Fibroblast of lung (primary cell): ENCODE measurements at regions not wholly inside any gene's neighbourhood (a gene's known extent, or its start where the extent isn't known, plus 50 kb on each side); places are given as distances from the start of the nearest gene placed in this dataset.
"Not testable (repeated sequence)": the region's sequence is repeated elsewhere in the genome, so short reads cannot be mapped to it uniquely, and the experiment has no call there.

Experiments used
- DNase-seq, 2 donors: peaks; one replicate each; pipeline versions ENCODE4 v3.0.0 to v3.0.0-alpha.2; 2010; ENCODE audit warnings: low read depth in 2 of 2
- H2AFZ ChIP-seq: 2 replicates; pipeline ENCODE4 v1.5.1; 2012; ENCODE audit warnings: low read length, control low read depth, inconsistent platforms
- H3K27ac ChIP-seq: 2 replicates; pipeline ENCODE4 v1.5.1; 2011; ENCODE audit warnings: low read length, control low read depth; ENCODE audit not compliant: insufficient read depth
- H3K27me3 ChIP-seq: 2 replicates; pipeline ENCODE4 v1.5.1; 2011; ENCODE audit warnings: mild to moderate bottlenecking, low read length; ENCODE audit not compliant: control insufficient read depth, insufficient read depth
- H3K36me3 ChIP-seq: 2 replicates; pipeline ENCODE4 v1.5.1; 2011; ENCODE audit warnings: low read length; ENCODE audit not compliant: control insufficient read depth, insufficient read depth
- H3K4me1 ChIP-seq: 2 replicates; pipeline ENCODE4 v1.5.1; 2011; ENCODE audit warnings: low read length; ENCODE audit not compliant: control insufficient read depth, insufficient read depth; ENCODE audit errors: extremely low read depth
- H3K4me2 ChIP-seq: 2 replicates; pipeline ENCODE4 v1.5.1; 2011; ENCODE audit warnings: low read length, control low read depth; ENCODE audit not compliant: insufficient read depth; ENCODE audit errors: extremely low read depth
- H3K4me3 ChIP-seq, 4 experiments: fragments of 200-600 bp in 1 of 4; sonication (generic) in 1 of 4; replicated peaks in 1 of 4; 2 replicates each; pipeline ENCODE4 v1.5.1; 2011 to 2016; ENCODE audit warnings: low read length in 4 of 4, low read depth in 3 of 4, mild to moderate bottlenecking in 3 of 4, control low read depth in 2 of 4, inconsistent platforms in 1 of 4, mixed read lengths in 1 of 4; ENCODE audit not compliant: insufficient read depth in 1 of 4; ENCODE audit errors: control extremely low read depth in 1 of 4
- H3K79me2 ChIP-seq: 2 replicates; pipeline ENCODE4 v1.5.1; 2012; ENCODE audit warnings: mild to moderate bottlenecking, low read length, inconsistent platforms; ENCODE audit not compliant: control insufficient read depth, insufficient read depth
- H3K9ac ChIP-seq: 2 replicates; pipeline ENCODE4 v1.5.1; 2011; ENCODE audit warnings: mild to moderate bottlenecking, low read length, control low read depth; ENCODE audit not compliant: insufficient read depth
- H3K9me3 ChIP-seq: 2 replicates; pipeline ENCODE4 v1.5.1; 2012; ENCODE audit warnings: low read depth, low read length; ENCODE audit not compliant: control insufficient read depth, insufficient read depth
- H4K20me1 ChIP-seq: 2 replicates; pipeline ENCODE4 v1.5.1; 2011; ENCODE audit warnings: low read length; ENCODE audit not compliant: control insufficient read depth, insufficient read depth; ENCODE audit errors: extremely low read depth
- CTCF ChIP-seq, 2 donors: IDR thresholded peaks in 1 of 2; conservative IDR thresholded peaks in 1 of 2; 1 replicate in 1 of 2; 2 replicates in 1 of 2; pipeline ENCODE4 v1.5.1; 2011 to 2012; ENCODE audit warnings: low read length in 2 of 2, control low read depth in 1 of 2, inconsistent platforms in 1 of 2, low read depth in 1 of 2, mild to moderate bottlenecking in 1 of 2
- EZH2 ChIP-seq: IDR thresholded peaks from 2 replicates; pipeline ENCODE4 v1.5.1; 2012; ENCODE audit warnings: low read length, control low read depth, mild to moderate bottlenecking; ENCODE audit errors: missing control alignments

GRCh38 chr1:118473825-118474224 lies 288.8 kb upstream of the SPAG17 start:
- Histone ChIP-seq H2AFZ (no peak overlapping the region), H3K36me3 (no peaks in the 10 kb centered on the region), H3K4me3 (no peak overlapping the region), H3K9ac (no peak overlapping the region), H3K4me1 (no peaks in the 10 kb centered on the region), H3K9me3 (no peaks in the 10 kb centered on the region), H3K27ac (no peak overlapping the region), H4K20me1 (no peaks in the 10 kb centered on the region), H3K4me2 (no peak overlapping the region), H3K79me2 (no peaks in the 10 kb centered on the region), H3K27me3 (no peaks in the 10 kb centered on the region)
- DNase-seq = no peak
- TF ChIP-seq EZH2 (no peak), CTCF (conservative IDR thresholded peaks at IDR 0.05 in 1 of 2, IDR thresholded peaks at IDR 0.05 in 1 of 2; ENCODE audit: low read depth in 1 of 2, low read length in 2 of 2) (no peak)

GRCh38 chr1:118464460-118464859 lies 279.4 kb upstream of the SPAG17 start:
- H3K27ac ChIP-seq, H3K9me3 ChIP-seq, H3K9ac ChIP-seq, H3K79me2 ChIP-seq, H2AFZ ChIP-seq, H3K4me2 ChIP-seq, H4K20me1 ChIP-seq, H3K4me3 ChIP-seq, H3K4me1 ChIP-seq, H3K36me3 ChIP-seq, DNase-seq, H3K27me3 ChIP-seq: not testable (repeated sequence)

- no peaks in the 10 kb centered on the region for H4K20me1 ChIP-seq
- no peaks in the 10 kb centered on the region for H3K36me3 ChIP-seq
- no peak overlapping the region for H2AFZ ChIP-seq
- H3K9me3 ChIP-seq = no peaks in the 10 kb centered on the region
- TF ChIP-seq EZH2 (no peak), CTCF (conservative IDR thresholded peaks at IDR 0.05 in 1 of 2, IDR thresholded peaks at IDR 0.05 in 1 of 2; ENCODE audit: low read depth in 1 of 2, low read length in 2 of 2) (no peak)
- H3K4me2 ChIP-seq = no peak overlapping the region
- DNase-seq = no peak
- H3K79me2 ChIP-seq = no peaks in the 10 kb centered on the region
- H3K27ac ChIP-seq = no peak overlapping the region
- H3K27me3 ChIP-seq = no peaks in the 10 kb centered on the region
- no peak overlapping the region for H3K9ac ChIP-seq
- H3K4me1 ChIP-seq = no peaks in the 10 kb centered on the region
- H3K4me3 ChIP-seq = no peak overlapping the region
Observed at GRCh38 chr1:118461154-118461553, 276.1 kb upstream of the SPAG17 start.

- DNase-seq = no peak
- Histone ChIP-seq H3K27me3 (no peaks in the 10 kb centered on the region), H3K9ac (no peak overlapping the region), H3K36me3 (no peaks in the 10 kb centered on the region), H3K79me2 (no peaks in the 10 kb centered on the region), H3K4me2 (no peak overlapping the region), H3K9me3 (no peaks in the 10 kb centered on the region), H2AFZ (no peak overlapping the region), H3K27ac (no peak overlapping the region), H4K20me1 (no peaks in the 10 kb centered on the region), H3K4me1 (no peaks in the 10 kb centered on the region), H3K4me3 (no peak overlapping the region)
- TF ChIP-seq CTCF (conservative IDR thresholded peaks at IDR 0.05 in 1 of 2, IDR thresholded peaks at IDR 0.05 in 1 of 2; ENCODE audit: low read depth in 1 of 2, low read length in 2 of 2) = no peak
- no peak for TF ChIP-seq EZH2
Observed at GRCh38 chr1:118459871-118460270, 274.8 kb upstream of the SPAG17 start.

- not testable (repeated sequence) for DNase-seq, H3K79me2 ChIP-seq, H3K36me3 ChIP-seq, H3K4me3 ChIP-seq, H3K27ac ChIP-seq, H3K4me2 ChIP-seq, H2AFZ ChIP-seq, H4K20me1 ChIP-seq, H3K27me3 ChIP-seq, H3K9ac ChIP-seq, H3K4me1 ChIP-seq, H3K9me3 ChIP-seq
Observed at GRCh38 chr1:118453856-118454255, 268.8 kb upstream of the SPAG17 start.
